GM20000 (cell line): ENCODE measurements at regions not wholly inside any gene's neighbourhood (a gene's known extent, or its start where the extent isn't known, plus 50 kb on each side); places are given as distances from the start of the nearest gene placed in this dataset.

Source experiments
- DNase-seq: peaks from one replicate; pipeline ENCODE4 v3.0.0; 2012; ENCODE audit warnings: low spot score
- CTCF ChIP-seq: IDR thresholded peaks from 2 replicates; pipeline ENCODE4 v1.5.1; 2012; ENCODE audit warnings: mild to moderate bottlenecking, control low read depth; ENCODE audit errors: extremely low read depth, missing control alignments

- DNase-seq, result no peak
- no peak for TF ChIP-seq CTCF
These were observed 79.7 kb downstream of the TMEM17 start for GRCh38 chr2:62426154-62426912.

GRCh38 chr2:62425684-62426083 is 80.3 kb downstream of the TMEM17 start:
- DNase-seq, result no peak
- no peak for TF ChIP-seq CTCF

GRCh38 chr2:62424899-62425298 is 81.1 kb downstream of the TMEM17 start:
- no peak for DNase-seq
- no peak for TF ChIP-seq CTCF

- DNase-seq, result no peak
- TF ChIP-seq CTCF, result no peak
These were observed 82.0 kb downstream of the TMEM17 start for GRCh38 chr2:62423883-62424458.

GRCh38 chr2:62423235-62423634 is 82.8 kb downstream of the TMEM17 start:
- no peak for DNase-seq
- TF ChIP-seq CTCF, result no peak

GRCh38 chr2:62415518-62415917 is 90.5 kb downstream of the TMEM17 start:
- TF ChIP-seq CTCF, result no peak
- DNase-seq, result no peak

- no peak for TF ChIP-seq CTCF
- peak; percentile 68 for DNase-seq
These were observed 91.0 kb downstream of the TMEM17 start for GRCh38 chr2:62415019-62415431.
